KBM-7 (cell line): ENCODE measurements at regions not wholly inside any gene's neighbourhood (a gene's known extent, or its start where the extent isn't known, plus 50 kb on each side); places are given as distances from the start of the nearest gene placed in this dataset.
"Not testable (repeated sequence)": the region's sequence is repeated elsewhere in the genome, so short reads cannot be mapped to it uniquely, and the experiment has no call there.

Experiments used
- DNase-seq: peaks from one replicate; pipeline ENCODE4 v3.0.0-alpha.2; 2015
- in situ Hi-C: fragments of 300-500 bp; cut with MboI; formaldehyde crosslinking; loops from 2 replicates; pipeline ENCODE4 v1.14.3; 2020; ENCODE audit warnings: low sequenced_read_pairs, low pct_unique_long_range_greater_than_20kb, mixed read lengths

GRCh38 chr2:87567093-87567492 lies 180.8 kb upstream of the PLGLB2 start:
- in situ Hi-C loops, DNase-seq: not testable (repeated sequence)

DNA sequence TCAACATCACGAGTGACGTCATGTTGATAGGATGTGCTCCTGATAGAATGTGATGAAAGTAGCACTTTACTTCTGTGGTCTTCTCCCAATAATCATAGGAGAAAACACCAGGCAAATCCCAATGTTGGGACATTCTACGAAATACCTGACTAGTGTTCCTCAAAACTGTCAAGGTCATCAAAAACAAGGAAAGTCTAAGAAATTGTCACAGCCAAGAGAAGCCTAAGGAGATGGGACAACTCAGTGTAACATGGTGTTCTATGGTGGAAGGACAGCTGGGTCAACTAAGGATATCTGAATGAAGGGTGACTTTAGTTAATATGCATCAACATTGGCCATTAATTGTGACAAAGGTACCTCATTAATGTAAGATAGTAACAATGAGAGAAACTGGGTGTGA lies 180.0 kb upstream of the PLGLB2 start:
- in situ Hi-C loops, DNase-seq: not testable (repeated sequence)

DNA sequence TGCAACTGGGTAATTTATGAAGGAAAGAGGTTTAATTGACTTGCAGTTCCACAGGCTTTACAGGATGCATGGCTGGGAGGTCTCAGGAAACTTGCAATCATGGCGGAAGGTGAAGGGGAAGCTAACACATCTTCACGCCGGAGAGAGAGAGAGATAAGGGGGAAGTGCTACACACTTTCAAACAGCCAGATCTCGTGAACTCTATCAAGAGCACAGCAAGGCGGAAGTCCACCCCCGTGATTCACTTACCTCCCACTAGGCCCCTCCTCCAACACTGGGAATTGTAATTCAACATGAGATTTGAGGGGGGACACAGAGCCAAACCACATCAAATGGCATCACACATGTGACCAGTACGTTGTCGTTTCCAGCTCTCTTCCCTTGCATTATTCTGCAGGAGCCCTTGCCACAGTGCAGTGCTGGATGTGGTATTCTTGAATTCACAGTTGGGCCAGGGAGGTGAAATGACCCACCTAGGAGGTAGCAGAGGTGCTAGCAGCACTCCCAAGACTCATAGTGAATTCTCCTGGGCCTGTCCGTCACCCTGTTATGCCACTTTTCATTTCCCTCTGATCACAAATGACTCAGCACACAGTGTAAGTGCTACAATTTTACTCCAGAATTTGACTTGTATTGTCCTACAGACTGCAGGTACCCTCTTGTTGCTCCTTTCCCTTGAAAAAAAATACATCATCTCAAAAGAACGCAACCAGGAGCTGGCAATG lies 179.2 kb upstream of the PLGLB2 start:
- in situ Hi-C loops, result not testable (repeated sequence)
- peak; percentile 78 for DNase-seq

GRCh38 chr2:87569689-87570397 lies 178.0 kb upstream of the PLGLB2 start:
- in situ Hi-C loops, DNase-seq: not testable (repeated sequence)

DNA sequence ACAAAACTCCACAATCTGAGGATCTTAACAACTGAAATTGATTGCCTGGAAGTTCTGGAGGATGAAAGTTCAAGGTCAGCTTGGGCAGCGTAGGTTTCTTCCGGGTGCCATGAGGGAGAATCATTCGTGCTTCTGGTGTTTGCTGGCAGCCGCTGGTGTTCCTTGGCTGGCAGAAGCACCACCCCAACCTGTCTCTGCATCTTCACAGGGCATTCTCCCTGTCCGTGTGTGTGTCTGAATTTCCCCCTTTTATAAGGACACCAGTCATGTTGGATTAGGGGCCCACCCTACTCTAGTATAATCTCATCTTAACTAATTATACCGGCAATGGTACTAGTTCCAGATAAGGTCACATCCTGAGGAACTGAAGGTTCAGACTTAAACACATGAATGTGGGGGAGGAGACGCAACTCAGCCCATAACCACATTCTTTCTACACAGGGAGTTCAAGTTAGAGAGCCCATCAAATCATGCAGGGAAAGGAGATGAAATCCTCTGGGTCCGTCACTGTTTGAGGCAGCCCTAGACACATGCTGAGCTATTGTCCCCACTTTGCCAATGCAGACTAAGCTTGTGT lies 175.9 kb upstream of the PLGLB2 start:
- DNase-seq, in situ Hi-C loops: not testable (repeated sequence)

- DNase-seq, in situ Hi-C loops: not testable (repeated sequence)
Measured at GRCh38 chr2:87572906-87573305, 175.0 kb upstream of the PLGLB2 start.

- DNase-seq, in situ Hi-C loops: not testable (repeated sequence)
Measured at GRCh38 chr2:87573386-87574192, 174.3 kb upstream of the PLGLB2 start.

GRCh38 chr2:87574193-87575119 lies 173.4 kb upstream of the PLGLB2 start:
- DNase-seq, in situ Hi-C loops: not testable (repeated sequence)

DNA sequence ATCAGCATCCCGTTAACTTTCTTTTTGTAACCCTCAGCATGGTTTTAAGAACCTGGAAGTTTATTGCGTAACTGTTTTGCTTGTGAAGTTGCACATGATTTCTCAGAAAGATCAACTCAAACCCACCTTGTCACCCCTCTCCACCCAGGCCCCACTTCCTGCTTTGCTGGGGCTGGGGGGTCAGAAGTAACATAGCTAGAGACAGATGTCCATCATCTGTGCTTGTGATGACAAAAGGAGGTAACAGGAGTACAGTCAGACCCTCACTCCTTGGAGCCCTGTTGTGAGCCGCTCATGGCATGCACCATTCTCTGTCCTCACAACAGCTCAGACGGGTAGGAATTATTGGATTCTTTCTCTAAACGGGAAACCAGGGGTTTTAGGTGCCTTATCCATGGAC lies 172.7 kb upstream of the PLGLB2 start:
- DNase-seq, result peak; percentile 27
- in situ Hi-C loops, result not testable (repeated sequence)

DNA sequence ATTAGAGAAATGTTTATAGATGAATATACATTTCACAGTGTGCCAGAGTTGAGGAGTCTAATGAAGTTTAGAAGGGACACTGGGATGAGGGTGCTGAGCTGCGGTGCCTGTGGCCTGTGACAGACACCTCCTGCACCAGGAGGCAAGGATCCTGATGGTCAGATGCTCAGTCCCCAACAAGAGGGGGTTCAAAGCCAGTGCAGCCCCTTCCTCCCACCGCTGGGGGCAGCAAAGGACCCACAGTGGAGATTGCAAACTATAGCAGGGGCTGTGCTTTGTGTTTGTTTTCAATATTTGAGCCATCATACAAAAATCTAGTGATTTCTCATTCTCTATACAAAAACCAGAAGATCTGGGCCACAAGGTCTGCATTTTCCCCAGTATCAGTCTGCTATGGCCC lies 170.5 kb upstream of the PLGLB2 start:
- in situ Hi-C loops, DNase-seq: not testable (repeated sequence)

- in situ Hi-C loops, DNase-seq: not testable (repeated sequence)
Measured at GRCh38 chr2:87582152-87582551, 165.7 kb upstream of the PLGLB2 start.

DNA sequence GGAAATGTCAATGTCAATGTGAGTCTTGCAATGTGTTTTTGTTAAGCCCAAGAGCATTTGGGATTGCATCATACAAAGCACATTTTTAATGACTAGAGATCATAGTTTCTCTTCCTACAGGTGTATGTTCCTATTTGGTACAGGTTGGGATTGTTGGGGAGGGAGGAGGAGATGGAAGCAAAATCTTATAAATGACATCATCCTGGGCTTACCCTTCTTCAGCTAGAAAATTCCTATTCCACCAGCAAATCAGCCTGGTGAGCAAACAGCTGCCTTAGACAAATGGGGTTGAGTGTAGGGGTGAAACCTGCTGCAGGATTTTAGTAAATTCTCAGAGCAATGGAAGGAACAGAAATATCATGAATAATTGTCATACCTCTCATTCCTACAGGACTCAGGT lies 165.3 kb upstream of the PLGLB2 start:
- in situ Hi-C loops, DNase-seq: not testable (repeated sequence)

DNA sequence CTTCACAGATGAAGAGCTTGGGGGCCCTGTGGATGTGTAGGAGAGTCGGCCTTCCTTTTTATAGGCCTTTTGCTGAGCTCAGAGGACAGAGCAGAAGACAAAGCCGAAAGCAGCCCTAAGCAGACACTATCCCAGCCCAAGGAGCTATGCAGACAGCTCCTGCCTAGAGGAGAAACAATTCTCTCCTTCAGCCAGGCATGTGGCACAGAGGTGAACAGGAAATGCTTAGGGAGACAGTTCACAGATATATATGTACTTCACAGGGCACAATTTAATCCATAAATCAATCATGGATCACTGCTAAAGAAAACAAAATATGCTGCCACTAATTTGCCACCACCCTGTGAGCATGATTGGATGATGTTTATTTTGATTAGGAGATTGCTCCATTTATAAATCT lies 164.5 kb upstream of the PLGLB2 start:
- DNase-seq, in situ Hi-C loops: not testable (repeated sequence)

DNA sequence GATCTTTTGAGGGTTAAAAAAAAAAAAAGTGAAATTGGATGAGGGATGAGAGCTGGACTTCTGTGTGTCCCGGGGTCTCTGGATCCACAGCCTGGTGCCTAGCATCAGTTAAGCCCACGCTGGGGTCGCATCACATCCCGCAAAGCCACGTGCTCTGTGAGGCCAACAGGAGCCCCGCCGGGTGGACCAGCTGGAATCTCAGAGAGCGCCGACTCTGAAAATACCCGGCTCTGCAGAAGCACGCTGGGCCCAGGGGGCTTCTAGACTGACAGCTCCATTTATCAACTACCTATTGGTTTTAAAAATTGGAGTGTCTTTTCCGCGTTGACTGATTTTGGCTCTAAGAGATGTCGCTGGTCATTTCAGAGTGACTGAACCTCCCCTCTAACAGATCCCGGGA lies 164.1 kb upstream of the PLGLB2 start:
- DNase-seq, in situ Hi-C loops: not testable (repeated sequence)

DNA sequence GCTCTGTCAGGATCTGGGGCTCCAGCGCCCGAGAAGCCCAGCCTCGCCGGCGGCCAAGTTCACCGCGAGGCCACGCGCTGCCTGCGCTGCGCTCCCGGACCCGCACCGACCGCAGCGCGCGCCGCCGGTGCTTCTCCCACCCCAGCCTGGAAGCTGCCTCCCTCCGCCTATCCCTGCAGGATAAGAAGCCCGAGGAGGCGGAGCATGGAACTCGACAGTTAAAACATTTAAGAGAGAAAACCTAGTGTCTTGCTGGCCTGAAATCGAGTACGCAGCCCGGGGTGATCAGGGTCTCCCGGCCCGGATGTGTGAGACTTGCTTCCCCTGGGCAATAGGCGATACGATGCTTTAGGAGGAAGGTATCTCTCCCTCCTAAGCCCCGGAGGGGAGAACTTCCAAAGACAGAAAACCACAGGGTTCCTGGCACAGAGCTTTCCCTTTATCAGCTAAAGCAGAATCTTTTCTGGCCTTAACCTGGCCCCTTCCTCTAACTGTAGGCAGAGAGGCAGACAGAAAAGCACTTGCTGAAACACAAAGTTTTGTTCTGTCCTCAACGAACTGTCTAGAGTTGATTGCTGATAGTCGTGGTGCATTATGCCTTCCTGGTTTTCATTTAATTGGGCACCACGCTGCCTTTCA lies 163.5 kb upstream of the PLGLB2 start:
- DNase-seq, result peak; percentile 77
- in situ Hi-C loops, result not testable (repeated sequence)

- in situ Hi-C loops, DNase-seq: not testable (repeated sequence)
Measured at GRCh38 chr2:87587934-87588333, 160.0 kb upstream of the PLGLB2 start.

GRCh38 chr2:87592974-87593373 lies 154.9 kb upstream of the PLGLB2 start:
- in situ Hi-C loops, DNase-seq: not testable (repeated sequence)
